GM12878 (cell line): ENCODE measurements at regions not wholly inside any gene's neighbourhood (a gene's known extent, or its start where the extent isn't known, plus 50 kb on each side); places are given as distances from the start of the nearest gene placed in this dataset.
A peak's percentile ranks its signal among the peaks of the same experiment; 100 is the strongest.

ENCODE experiments used
- CREM ChIP-seq: IDR thresholded peaks from 2 replicates; pipeline ENCODE4 v1.6.1; 2014; ENCODE audit warnings: antibody characterized with exemption, low read depth
- ESRRA ChIP-seq: IDR thresholded peaks from 2 replicates; pipeline ENCODE4 v1.6.1; 2012; ENCODE audit warnings: mild to moderate bottlenecking, low read length, improper control_type of control experiment
- FOXM1 ChIP-seq: IDR thresholded peaks from 2 replicates; pipeline ENCODE4 v1.6.1; 2012; ENCODE audit warnings: low read depth, mild to moderate bottlenecking, inconsistent platforms, low read length, moderate library complexity
- HDGF ChIP-seq: fragments of 450-650 bp; IDR thresholded peaks from 2 replicates; pipeline ENCODE4 v1.6.1; 2016; ENCODE audit warnings: antibody characterized with exemption
- KLF5 ChIP-seq: fragments of 450-650 bp; IDR thresholded peaks from 2 replicates; pipeline ENCODE4 v1.6.1; 2014; ENCODE audit warnings: mild to moderate bottlenecking; ENCODE audit not compliant: partially characterized antibody
- MTA2 ChIP-seq: fragments of 450-650 bp; IDR thresholded peaks from 2 replicates; pipeline ENCODE4 v1.6.1; 2016; ENCODE audit warnings: low read depth, mild to moderate bottlenecking, moderate library complexity
- NBN ChIP-seq: fragments of 450-650 bp; IDR thresholded peaks from 2 replicates; pipeline ENCODE4 v1.6.1; 2016
- POLR2A ChIP-seq: IDR thresholded peaks from 2 replicates; pipeline ENCODE4 v1.6.1; 2011; ENCODE audit warnings: low read depth, mild to moderate bottlenecking, low read length
- POU2F2 ChIP-seq: IDR thresholded peaks from 3 replicates; pipeline ENCODE4 v1.6.1; 2011; ENCODE audit warnings: low read depth, mild to moderate bottlenecking, low read length, borderline replicate concordance
- SIX5 ChIP-seq: IDR thresholded peaks from 2 replicates; pipeline ENCODE4 v1.6.1; 2011; ENCODE audit warnings: mild to moderate bottlenecking, low read depth, low read length, moderate library complexity; ENCODE audit not compliant: severe bottlenecking
- SRF ChIP-seq, 2 experiments: IDR thresholded peaks; 2 replicates each; pipeline ENCODE4 v1.6.1; 2011; ENCODE audit warnings: low read depth in 2 of 2, low read length in 2 of 2, mild to moderate bottlenecking in 1 of 2, moderate library complexity in 1 of 2
- STAT1 ChIP-seq: fragments of 450-650 bp; conservative IDR thresholded peaks from 2 replicates; pipeline ENCODE4 v1.6.1; 2014; ENCODE audit warnings: antibody characterized with exemption, mild to moderate bottlenecking
- SUZ12 ChIP-seq: fragments of 200-600 bp; sonication (generic); IDR thresholded peaks from one replicate; pipeline ENCODE4 v1.6.1; 2018; ENCODE audit warnings: antibody characterized with exemption, mild to moderate bottlenecking; ENCODE audit not compliant: unreplicated experiment
- TAF1 ChIP-seq: IDR thresholded peaks from 2 replicates; pipeline ENCODE4 v1.6.1; 2011; ENCODE audit warnings: mild to moderate bottlenecking, low read depth, low read length, borderline replicate concordance
- TARDBP ChIP-seq: IDR thresholded peaks from 2 replicates; pipeline ENCODE4 v1.6.1; 2016; ENCODE audit warnings: borderline replicate concordance
- ZBTB4 ChIP-seq: fragments of 450-650 bp; formaldehyde crosslinking; IDR thresholded peaks from 2 replicates; pipeline ENCODE4 v1.4.0; 2022; ENCODE audit warnings: mild to moderate bottlenecking, moderate library complexity
- ZNF24 ChIP-seq: fragments of 450-650 bp; IDR thresholded peaks from 2 replicates; pipeline ENCODE4 v1.6.1; 2017; ENCODE audit warnings: antibody characterized with exemption, mild to moderate bottlenecking
- ZNF622 ChIP-seq: fragments of 450-650 bp; IDR thresholded peaks from 2 replicates; pipeline ENCODE4 v1.6.1; 2017; ENCODE audit warnings: mild to moderate bottlenecking, inconsistent platforms
- TF ChIP-seq, protein P1 (sequence below): IDR thresholded peaks from 2 replicates; pipeline ENCODE4 v1.6.1; 2011; ENCODE audit warnings: mild to moderate bottlenecking, low read depth, low read length, moderate library complexity; ENCODE audit not compliant: insufficient replicate concordance
- TF ChIP-seq, protein P2 (sequence below): fragments of 450-650 bp; IDR thresholded peaks from 2 replicates; pipeline ENCODE4 v1.6.1; 2016; ENCODE audit warnings: mild to moderate bottlenecking
- TF ChIP-seq, protein P3 (sequence below): IDR thresholded peaks from 2 replicates; pipeline ENCODE4 v1.6.1; 2012; ENCODE audit warnings: improper control_type of control experiment, low read depth, low read length; ENCODE audit not compliant: insufficient replicate concordance

DNA sequence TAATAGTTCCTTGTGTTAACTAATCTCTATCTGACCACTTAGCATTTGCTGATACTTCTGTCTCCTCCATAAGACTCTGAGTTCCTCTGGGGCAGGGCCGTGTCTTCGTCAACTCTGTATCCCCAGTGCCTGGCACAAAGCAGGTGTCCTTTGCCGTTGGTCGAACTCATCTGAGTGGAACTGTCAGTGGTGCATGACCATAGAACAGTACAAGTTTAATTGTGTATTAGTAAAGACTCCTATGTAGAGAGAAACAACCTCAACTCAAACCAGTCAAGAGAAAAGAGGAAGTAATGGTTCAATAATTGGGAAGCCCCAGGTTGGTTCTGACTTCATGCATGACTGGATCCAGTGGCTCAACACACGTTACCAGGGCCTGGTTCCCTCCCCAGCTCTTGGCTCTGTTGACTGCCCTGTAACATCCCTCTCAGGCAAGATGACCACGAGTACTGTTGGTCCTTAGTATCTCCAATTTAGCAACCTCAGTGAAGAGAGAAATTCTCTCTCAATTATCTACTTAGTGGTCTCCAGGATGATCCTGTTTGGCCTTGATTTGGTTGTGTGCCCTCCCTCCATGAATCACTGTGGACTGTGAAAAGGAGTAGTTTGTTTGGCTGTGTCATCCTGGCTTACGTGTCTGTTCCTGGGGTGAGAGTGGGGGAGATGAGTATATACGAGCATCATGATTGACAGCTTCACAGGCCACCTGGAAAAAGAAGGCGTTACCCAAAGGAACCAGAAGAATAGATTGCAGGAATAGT lies 58.5 kb upstream of the MSH6 start (continued):
- TF ChIP-seq, protein P1, sequence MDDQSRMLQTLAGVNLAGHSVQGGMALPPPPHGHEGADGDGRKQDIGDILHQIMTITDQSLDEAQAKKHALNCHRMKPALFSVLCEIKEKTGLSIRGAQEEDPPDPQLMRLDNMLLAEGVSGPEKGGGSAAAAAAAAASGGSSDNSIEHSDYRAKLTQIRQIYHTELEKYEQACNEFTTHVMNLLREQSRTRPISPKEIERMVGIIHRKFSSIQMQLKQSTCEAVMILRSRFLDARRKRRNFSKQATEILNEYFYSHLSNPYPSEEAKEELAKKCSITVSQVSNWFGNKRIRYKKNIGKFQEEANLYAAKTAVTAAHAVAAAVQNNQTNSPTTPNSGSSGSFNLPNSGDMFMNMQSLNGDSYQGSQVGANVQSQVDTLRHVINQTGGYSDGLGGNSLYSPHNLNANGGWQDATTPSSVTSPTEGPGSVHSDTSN, result peak; percentile 86
- peak; percentile 93 for TF ChIP-seq NBN
- peak; percentile 53 for TF ChIP-seq KLF5
- TF ChIP-seq ZNF622, result no peak
- TF ChIP-seq CREM, result peak; percentile 76
- TF ChIP-seq, protein P2, sequence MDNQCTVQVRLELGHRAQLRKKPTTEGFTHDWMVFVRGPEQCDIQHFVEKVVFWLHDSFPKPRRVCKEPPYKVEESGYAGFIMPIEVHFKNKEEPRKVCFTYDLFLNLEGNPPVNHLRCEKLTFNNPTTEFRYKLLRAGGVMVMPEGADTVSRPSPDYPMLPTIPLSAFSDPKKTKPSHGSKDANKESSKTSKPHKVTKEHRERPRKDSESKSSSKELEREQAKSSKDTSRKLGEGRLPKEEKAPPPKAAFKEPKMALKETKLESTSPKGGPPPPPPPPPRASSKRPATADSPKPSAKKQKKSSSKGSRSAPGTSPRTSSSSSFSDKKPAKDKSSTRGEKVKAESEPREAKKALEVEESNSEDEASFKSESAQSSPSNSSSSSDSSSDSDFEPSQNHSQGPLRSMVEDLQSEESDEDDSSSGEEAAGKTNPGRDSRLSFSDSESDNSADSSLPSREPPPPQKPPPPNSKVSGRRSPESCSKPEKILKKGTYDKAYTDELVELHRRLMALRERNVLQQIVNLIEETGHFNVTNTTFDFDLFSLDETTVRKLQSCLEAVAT, result peak; percentile 98
- no peak for TF ChIP-seq ESRRA
- no peak for TF ChIP-seq TARDBP
- 0 out of 2 replicates have a peak, but pooled peaks have one; percentile 20 for TF ChIP-seq POLR2A
- no peak for TF ChIP-seq TAF1
- peak; percentile 99 for TF ChIP-seq FOXM1
- TF ChIP-seq POU2F2, result peak; percentile 80; the same call in 2 of the 3 replicates
- TF ChIP-seq ZNF24, result peak; percentile 62; the same call in 1 of the 2 replicates
- TF ChIP-seq HDGF, result no peak; the same call in 1 of the 2 replicates
- TF ChIP-seq, protein P3, sequence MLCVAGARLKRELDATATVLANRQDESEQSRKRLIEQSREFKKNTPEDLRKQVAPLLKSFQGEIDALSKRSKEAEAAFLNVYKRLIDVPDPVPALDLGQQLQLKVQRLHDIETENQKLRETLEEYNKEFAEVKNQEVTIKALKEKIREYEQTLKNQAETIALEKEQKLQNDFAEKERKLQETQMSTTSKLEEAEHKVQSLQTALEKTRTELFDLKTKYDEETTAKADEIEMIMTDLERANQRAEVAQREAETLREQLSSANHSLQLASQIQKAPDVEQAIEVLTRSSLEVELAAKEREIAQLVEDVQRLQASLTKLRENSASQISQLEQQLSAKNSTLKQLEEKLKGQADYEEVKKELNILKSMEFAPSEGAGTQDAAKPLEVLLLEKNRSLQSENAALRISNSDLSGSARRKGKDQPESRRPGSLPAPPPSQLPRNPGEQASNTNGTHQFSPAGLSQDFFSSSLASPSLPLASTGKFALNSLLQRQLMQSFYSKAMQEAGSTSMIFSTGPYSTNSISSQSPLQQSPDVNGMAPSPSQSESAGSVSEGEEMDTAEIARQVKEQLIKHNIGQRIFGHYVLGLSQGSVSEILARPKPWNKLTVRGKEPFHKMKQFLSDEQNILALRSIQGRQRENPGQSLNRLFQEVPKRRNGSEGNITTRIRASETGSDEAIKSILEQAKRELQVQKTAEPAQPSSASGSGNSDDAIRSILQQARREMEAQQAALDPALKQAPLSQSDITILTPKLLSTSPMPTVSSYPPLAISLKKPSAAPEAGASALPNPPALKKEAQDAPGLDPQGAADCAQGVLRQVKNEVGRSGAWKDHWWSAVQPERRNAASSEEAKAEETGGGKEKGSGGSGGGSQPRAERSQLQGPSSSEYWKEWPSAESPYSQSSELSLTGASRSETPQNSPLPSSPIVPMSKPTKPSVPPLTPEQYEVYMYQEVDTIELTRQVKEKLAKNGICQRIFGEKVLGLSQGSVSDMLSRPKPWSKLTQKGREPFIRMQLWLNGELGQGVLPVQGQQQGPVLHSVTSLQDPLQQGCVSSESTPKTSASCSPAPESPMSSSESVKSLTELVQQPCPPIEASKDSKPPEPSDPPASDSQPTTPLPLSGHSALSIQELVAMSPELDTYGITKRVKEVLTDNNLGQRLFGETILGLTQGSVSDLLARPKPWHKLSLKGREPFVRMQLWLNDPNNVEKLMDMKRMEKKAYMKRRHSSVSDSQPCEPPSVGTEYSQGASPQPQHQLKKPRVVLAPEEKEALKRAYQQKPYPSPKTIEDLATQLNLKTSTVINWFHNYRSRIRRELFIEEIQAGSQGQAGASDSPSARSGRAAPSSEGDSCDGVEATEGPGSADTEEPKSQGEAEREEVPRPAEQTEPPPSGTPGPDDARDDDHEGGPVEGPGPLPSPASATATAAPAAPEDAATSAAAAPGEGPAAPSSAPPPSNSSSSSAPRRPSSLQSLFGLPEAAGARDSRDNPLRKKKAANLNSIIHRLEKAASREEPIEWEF, result no peak
- TF ChIP-seq ZBTB4 (CRISPR knock-in tag), result no peak
- 0 out of 4 replicates have a peak, but pooled peaks of 1 of the 2 experiments have one; percentile 28 for TF ChIP-seq SRF (IDR thresholded peaks at IDR 0.05; ENCODE audit: low read depth in 2 of 2, low read length in 2 of 2)
- no peak for TF ChIP-seq SUZ12
- TF ChIP-seq MTA2, result peak; percentile 99
- no peak for TF ChIP-seq STAT1
- no peak for TF ChIP-seq SIX5
